Lower lobe of right lung (tissue), 2 donors: ENCODE measurements at regions not wholly inside any gene's neighbourhood (a gene's known extent, or its start where the extent isn't known, plus 50 kb on each side); places are given as distances from the start of the nearest gene placed in this dataset.

ENCODE experiments used
- ATAC-seq, 2 donors: fragments of 200-7000 bp; cut with Tn5 transposase; one replicate each; pipeline ENCODE4 v1.9.1; 2020 to 2022; ENCODE audit warnings: mild to moderate bottlenecking in 2 of 2, moderate library complexity in 2 of 2
- DNase-seq: peaks from one replicate; pipeline ENCODE4 v3.0.0-alpha.2; 2020
- H3K27ac ChIP-seq: fragments of 200-600 bp; one replicate; pipeline ENCODE4 v1.8.0; 2022
- H3K27me3 ChIP-seq: fragments of 200-600 bp; one replicate; pipeline ENCODE4 v1.8.0; 2022; ENCODE audit warnings: low read depth
- H3K36me3 ChIP-seq: fragments of 200-600 bp; one replicate; pipeline ENCODE4 v1.8.0; 2022; ENCODE audit warnings: mild to moderate bottlenecking
- H3K4me1 ChIP-seq: fragments of 200-600 bp; one replicate; pipeline ENCODE4 v1.8.0; 2022
- H3K4me3 ChIP-seq: fragments of 200-600 bp; one replicate; pipeline ENCODE4 v1.8.0; 2022; ENCODE audit warnings: mild to moderate bottlenecking
- H3K9me3 ChIP-seq: fragments of 200-600 bp; one replicate; pipeline ENCODE4 v1.8.0; 2022
- intact Hi-C: fragments of 100-400 bp; cut with DNase I; formaldehyde crosslinking; loops from one replicate; pipeline ENCODE4 v1.11.0; 2022
- TF ChIP-seq, protein P1 (sequence below): fragments of 200-600 bp; IDR thresholded peaks from one replicate; pipeline ENCODE4 v1.8.0; 2022; ENCODE audit warnings: antibody characterized with exemption, mild to moderate bottlenecking
- donor health status: DM: no; HTN: yes; CAD: no; lungs with severe emphysema.

DNA sequence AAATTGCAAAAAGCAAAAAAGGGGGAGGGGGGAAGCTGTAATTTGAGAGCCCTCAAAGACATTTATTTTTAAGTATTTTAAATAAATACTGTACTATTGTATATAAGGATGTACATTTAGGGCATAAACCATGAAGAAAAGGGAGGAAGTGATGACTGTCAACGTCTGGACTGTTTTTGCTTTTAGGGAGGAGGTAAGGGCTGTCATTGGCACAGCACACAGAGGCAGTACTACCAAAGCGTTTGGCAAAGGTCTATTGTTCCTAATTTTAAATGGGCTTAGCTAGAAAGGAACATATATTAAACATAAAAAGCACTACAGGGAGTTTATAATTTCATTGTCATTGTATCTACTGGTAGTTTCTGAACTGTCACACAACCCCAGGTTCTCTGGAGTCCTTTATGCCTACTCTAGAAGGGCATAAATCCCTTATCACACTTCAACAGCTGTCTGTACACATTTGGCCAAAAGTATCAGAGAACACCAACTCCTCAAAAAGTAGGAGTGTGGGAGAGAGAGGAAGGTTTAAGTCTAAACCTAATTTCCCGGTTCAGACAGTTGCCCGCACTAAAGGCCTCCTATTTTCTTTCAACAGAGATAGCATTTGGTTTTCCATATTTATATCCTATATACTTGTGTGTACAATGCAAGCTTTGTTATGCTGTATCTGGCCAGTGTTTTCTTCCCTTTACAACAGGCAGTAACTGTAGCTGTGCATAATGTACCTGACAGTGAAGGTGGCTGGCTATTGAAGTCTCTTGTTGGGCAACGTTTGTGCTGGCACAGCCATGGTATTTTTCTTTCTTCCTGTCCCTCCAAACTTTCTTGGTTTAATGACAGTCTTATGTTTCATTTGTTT is 406.2 kb downstream of the KLF5 start:
- intact Hi-C loops = no loop called here
- Histone ChIP-seq H3K9me3 (no peaks in the 10 kb centered on the region), H3K36me3 (no peaks in the 10 kb centered on the region), H3K27me3 (no peaks in the 10 kb centered on the region), H3K4me3 (no peak overlapping the region), H3K4me1 (no peaks in the 10 kb centered on the region), H3K27ac (no peak overlapping the region)
- ATAC-seq (no peak), DNase-seq (no peak)
- TF ChIP-seq, protein P1, sequence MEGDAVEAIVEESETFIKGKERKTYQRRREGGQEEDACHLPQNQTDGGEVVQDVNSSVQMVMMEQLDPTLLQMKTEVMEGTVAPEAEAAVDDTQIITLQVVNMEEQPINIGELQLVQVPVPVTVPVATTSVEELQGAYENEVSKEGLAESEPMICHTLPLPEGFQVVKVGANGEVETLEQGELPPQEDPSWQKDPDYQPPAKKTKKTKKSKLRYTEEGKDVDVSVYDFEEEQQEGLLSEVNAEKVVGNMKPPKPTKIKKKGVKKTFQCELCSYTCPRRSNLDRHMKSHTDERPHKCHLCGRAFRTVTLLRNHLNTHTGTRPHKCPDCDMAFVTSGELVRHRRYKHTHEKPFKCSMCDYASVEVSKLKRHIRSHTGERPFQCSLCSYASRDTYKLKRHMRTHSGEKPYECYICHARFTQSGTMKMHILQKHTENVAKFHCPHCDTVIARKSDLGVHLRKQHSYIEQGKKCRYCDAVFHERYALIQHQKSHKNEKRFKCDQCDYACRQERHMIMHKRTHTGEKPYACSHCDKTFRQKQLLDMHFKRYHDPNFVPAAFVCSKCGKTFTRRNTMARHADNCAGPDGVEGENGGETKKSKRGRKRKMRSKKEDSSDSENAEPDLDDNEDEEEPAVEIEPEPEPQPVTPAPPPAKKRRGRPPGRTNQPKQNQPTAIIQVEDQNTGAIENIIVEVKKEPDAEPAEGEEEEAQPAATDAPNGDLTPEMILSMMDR = no peak

DNA sequence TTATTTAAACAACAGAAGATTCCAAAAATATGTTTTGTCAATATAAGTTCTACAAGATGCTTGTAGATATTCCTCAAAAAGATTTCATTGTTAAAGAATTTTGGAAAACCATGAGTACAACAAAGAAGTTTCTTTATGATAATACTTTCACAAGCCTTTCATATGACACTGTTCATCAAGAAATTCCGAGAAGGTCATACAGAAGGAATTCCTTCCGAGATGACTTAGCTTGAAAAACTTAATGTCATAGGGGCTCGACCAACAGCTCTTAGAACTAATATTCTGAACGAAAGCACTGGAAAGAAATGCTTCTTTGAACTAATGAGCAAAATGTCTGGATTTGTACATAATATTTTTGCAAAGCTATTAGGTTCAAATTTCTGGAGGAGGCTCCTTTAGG is 403.4 kb downstream of the KLF5 start:
- H3K9me3 ChIP-seq = no peaks in the 10 kb centered on the region
- no peaks in the 10 kb centered on the region for H3K4me1 ChIP-seq
- H3K4me3 ChIP-seq = no peak overlapping the region
- intact Hi-C loops = no loop called here
- H3K36me3 ChIP-seq = no peaks in the 10 kb centered on the region
- no peaks in the 10 kb centered on the region for H3K27me3 ChIP-seq
- ATAC-seq (no peak), DNase-seq (no peak)
- H3K27ac ChIP-seq = no peak overlapping the region
- TF ChIP-seq, protein P1 = no peak

DNA sequence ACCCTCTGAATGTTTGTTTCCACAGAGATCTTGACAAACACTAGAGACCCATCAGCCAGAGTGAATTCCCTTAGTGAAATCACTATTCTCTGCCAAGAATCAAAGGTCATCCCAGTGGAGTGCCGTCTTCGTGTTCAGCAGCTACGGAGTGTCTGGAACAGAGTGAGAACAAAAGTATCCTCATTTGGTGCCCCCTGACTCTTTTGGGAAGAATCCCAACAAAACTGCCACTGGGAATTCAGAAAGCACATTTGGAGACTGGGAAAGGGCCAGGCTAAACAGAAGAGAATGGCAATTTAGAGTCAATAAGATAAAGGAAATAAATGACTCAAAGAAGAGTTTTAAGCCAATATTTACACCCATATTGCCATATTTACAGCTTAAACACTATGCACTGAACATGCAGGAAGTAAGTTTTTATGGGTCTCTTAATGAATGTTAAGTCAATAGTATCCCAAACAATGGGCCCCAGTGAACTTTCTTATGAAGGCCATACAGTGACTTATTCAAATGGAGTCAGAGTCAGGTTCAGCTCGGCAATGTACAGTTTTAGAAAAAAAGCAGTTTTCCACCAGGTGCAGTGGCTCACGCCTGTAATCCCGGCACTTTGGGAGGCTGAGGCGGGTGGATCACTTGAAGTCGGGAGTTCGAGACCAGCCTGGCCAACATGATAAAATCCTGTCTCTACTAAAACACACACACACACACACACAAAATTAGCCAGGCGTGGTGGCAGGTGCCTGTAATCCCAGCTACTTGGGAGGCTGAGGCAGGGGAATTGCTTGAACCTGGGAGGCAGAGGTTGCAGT is 392.6 kb downstream of the KLF5 start:
- ATAC-seq (no peak), DNase-seq (no peak)
- TF ChIP-seq, protein P1 = no peak
- Histone ChIP-seq H3K27ac (no peak overlapping the region), H3K4me1 (no peaks in the 10 kb centered on the region), H3K27me3 (no peaks in the 10 kb centered on the region), H3K9me3 (no peaks in the 10 kb centered on the region), H3K36me3 (no peaks in the 10 kb centered on the region), H3K4me3 (no peak overlapping the region)
- intact Hi-C loops = no loop called here

DNA sequence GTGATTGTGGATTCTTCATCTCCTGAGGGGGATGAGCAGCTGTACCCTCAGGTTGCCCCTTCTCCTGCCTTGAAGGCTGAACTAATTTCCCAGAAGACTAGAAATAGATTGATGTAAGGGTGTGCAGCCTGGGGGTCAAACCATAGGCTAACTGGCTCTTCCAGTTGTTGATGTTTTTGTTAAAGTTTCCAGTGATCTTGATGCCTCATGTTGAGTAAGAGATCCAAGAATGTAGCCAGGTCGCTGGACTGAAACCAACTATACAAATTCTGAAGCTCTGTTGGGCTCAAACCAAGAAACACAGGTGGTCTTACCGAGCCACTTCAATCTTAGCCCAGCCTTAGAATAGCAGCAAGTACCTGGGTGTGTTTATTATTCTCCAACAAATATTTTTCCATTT is 391.8 kb downstream of the KLF5 start:
- Histone ChIP-seq H3K4me1 (no peaks in the 10 kb centered on the region), H3K27ac (no peak overlapping the region), H3K4me3 (no peak overlapping the region), H3K9me3 (no peaks in the 10 kb centered on the region), H3K27me3 (no peaks in the 10 kb centered on the region), H3K36me3 (no peaks in the 10 kb centered on the region)
- intact Hi-C loops = no loop called here
- ATAC-seq = no peak
- DNase-seq = no peak
- TF ChIP-seq, protein P1 = no peak

DNA sequence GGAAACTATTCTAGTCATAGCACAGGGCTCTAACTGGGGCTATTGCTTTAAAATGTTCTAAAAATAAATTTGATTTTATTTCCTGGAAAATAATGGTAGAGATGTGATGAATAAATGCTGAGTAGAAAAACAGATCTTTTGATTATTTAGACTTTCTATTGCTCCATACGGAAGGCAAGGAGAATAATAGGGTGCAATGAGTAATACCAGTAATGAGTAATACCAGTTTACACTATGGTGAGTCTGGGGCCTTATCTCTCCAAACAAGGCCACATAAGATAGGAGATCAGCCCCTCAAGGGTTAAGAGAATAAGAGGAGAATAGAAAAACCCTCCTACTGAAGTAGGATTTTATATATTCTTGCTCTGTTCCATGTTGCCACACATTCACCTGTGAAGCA is 390.4 kb downstream of the KLF5 start:
- ATAC-seq = no peak
- no peak for DNase-seq
- no peaks in the 10 kb centered on the region for H3K9me3 ChIP-seq
- no peaks in the 10 kb centered on the region for H3K27me3 ChIP-seq
- H3K4me3 ChIP-seq = no peak overlapping the region
- no peaks in the 10 kb centered on the region for H3K36me3 ChIP-seq
- TF ChIP-seq, protein P1 = no peak
- intact Hi-C loops = no loop called here
- H3K27ac ChIP-seq = no peak overlapping the region
- no peaks in the 10 kb centered on the region for H3K4me1 ChIP-seq
